ENCODE measurements at regions not wholly inside any gene's neighbourhood (a gene's known extent, or its start where the extent isn't known, plus 50 kb on each side); places are given as distances from the start of the nearest gene placed in this dataset.

DNA sequence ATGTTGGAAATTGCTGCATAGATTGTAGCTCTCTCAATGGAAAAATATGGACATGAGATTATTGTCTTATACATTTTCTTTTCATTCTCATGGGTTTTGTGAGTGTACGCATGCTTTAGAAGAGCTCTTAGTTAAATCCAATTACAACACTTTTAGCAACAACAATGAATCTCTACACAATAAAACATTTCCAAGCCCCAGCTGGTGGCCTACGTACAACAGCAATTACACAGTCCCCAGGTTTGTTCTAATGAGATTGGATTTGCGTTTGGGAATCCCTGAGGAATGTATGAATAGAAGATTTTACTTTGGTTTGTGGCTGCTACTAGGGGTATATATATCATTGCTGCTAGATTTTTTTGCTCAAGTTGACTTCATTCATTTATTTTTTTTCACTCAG, 98.6 kb downstream of the FHDC1 start:
- DNase-seq (ENCODE audit: low read depth): no peak

DNA sequence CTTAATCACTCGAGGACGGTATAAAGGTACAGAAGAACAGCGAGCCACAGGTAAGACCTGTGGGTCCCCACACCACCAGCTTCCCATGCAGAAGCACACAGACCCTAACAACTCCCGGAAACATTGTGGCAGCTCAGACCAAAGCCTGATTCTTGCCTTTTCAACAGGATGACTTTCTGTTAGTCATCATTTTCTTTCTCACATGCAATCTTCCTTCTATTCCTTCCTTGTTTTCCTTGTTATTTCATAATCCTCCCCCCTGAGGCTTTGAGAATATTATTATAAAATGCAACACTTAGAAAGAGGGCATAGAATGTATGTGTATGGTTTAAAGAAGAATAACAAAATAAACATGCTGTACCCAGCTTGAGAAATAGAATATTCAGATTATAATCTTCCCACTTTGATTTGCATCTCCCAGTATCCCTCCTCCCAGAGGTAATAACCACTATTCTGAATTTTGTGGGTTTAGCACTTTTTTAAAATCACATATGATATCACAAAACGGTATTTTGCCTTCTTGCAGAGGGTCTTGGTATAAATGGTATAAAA, 100.9 kb downstream of the FHDC1 start:
- no peak for DNase-seq (ENCODE audit: low read depth)

DNA sequence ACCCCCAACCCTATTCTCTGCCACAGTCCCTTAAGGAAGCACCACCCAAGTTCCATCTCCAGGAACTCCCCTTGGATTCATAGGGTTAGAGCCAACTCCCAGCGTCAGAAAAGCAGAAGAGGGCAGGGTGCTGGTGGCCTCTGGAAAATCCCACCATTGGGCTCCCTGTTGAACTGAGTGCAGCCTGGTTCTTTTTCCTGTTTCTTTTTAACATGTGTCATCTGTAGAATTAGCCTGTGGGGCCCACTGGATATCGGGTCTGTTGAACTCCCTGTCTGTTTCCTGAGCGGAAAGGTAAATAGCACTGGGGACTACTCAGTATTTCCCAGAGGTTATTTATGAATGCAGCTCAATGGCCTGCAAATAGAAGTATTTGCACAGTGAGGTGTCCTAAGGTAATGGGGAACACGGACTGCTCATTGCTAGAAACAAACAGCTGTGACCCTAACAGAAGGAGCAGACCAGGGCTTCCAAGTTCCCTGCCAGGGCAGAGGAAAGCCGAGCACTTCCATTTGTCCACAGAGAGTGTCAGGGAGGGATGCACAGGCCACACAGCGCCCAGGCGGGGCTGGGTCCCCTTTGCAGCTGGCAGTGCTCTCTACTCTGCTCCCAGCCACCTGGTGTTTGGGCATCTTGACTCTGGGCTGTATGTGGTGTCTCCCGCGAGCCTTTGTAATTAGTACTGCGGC, 102.6 kb downstream of the FHDC1 start:
- no peak for DNase-seq (ENCODE audit: low read depth)

DNA sequence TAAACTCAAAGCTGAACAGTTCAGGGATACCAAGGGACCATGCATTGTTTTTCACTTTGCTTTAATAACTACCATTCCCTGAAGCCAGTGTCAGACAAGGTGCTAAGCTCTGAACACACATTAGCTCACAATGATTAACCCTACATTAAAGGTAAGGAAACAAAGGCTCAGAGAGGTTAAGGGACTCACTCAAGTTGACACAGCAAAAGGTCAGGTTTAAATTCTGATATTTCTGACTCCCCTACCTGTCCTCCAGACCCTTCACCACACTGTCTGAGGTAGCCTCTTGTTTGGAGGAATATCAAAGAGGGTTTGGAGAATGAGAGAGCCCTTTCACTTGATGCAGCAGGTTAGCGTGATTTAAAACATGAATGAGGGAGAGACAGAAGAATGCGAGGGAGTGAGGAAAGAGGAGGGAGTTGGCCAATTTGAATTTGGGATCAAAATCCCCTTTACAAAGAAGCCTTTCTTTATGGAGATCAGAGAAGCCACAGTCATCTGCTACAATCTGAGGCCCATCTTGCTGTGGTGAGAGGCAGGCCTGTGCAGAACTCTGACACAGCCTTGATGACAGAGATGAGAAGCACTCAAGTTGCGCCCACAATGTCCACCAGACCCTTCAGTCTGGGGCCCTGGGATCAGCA, 103.5 kb downstream of the FHDC1 start:
- no peak for DNase-seq (ENCODE audit: low read depth)

DNA sequence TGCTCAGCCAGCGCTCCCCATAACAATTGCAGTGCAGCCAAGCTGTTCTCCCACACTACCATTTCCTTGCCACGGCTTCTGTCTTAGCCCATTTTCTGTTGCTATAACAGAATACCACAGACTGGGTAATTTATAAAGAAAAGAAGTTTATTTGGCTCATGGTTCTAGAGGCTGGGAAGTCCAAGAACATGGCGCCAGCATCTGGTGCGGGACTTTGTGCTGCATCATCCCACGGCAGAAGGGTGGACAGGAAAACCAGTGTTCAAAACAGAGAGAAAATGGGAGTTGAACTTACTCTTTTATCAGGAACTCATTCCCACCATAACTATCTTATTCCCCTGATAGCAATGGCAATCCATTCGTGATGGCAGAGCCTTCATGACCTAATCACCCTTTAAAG, 104.6 kb downstream of the FHDC1 start:
- no peak for DNase-seq (ENCODE audit: low read depth)

DNA sequence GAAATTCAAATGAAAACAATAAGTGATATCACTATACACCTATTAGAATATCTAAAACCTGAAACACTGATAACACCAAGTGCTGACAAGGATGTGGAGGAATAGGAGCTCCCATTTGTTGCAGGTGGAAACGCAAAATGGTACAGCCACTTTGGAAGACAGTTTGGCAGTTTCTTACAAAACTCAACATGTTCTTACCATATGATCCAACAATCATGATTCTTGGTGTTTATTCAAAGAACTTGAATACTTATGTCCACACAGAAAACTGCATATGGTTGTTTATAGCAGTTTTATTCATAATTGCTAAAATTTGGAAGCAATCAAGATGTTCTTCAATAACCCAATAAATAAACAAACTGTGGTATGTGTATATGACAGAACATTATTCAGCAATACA, 107.9 kb downstream of the FHDC1 start:
- no peak for DNase-seq (ENCODE audit: low read depth)

DNA sequence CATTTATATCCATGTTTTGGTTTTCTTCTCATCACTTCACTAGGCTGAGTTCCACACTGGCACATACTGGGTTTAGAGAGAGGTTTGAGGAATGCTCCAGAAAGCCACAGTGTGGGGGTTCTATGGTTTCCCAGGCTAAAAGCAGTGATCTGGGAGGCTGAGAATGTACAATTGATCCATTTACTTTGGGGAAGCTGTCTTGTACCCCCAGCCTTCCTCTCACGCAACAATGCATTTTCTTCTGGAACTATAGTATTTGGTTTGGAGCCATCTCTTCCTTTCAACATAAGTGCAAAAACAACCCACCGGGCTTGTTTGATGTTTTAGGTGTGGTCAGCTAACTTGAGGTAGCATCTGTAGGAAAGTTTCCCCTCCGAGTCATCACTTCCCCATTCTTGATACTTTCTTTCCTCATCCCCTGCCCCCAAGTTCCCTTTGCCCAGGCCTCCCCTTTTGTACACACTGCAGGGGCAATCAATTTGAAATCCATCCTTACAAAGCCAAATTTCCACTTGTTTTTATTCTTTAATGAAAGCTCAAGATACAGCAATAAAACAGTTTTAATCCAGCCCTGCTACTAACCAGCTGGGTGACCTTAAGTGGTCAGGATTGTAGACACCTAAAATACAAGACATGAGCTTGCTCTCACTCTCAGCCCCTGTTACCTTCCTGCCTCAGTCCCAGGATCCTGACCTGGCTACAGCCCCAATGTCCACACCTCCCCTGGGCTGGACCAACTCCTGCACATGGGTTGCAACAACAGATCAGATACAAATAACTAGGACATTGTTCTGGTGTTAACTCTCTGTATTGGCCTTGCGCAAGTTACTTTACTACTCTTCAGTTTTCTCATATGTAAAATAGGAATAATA, 109.2 kb downstream of the FHDC1 start:
- no peak for DNase-seq (ENCODE audit: low read depth)

DNA sequence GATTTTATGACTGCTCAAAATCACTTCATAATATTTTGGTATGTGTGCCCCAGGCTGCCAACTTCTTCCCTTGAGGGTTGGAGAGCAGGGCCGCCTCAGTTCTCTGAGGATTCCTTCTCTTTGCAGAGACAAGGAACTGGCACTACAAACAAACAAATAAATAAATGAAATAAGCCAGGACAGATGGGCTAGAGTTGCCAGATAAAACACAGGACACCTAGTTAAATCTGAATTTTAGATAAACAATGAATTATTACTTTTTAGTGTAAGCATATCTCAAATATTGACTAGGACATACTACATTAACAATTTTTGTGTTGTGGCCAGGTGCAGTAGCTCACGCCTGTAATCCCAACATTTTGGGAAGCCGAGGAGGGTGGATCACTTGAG, 122.5 kb downstream of the FHDC1 start:
- no peak for DNase-seq (ENCODE audit: low read depth)

DNA sequence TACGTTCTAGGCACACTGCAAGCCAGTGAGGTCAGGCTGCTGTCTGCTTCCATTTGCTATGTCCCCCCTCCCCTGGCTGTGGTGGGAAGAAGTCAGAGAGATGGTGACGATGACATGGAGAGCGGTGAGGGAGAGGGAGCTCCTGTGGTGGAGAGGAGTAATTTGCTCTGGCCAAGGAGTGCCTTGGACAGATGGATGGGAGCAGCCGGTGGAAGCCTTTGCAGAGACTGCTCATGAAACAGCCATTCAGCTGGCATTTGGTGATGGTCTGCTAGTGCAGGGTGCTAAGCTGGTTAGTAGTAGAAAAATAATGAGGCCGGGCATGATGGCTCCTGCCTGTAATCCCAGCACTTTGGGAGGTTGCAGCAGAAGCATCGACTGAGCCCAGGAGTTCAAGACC, 124.1 kb downstream of the FHDC1 start:
- no peak for DNase-seq (ENCODE audit: low read depth)

DNA sequence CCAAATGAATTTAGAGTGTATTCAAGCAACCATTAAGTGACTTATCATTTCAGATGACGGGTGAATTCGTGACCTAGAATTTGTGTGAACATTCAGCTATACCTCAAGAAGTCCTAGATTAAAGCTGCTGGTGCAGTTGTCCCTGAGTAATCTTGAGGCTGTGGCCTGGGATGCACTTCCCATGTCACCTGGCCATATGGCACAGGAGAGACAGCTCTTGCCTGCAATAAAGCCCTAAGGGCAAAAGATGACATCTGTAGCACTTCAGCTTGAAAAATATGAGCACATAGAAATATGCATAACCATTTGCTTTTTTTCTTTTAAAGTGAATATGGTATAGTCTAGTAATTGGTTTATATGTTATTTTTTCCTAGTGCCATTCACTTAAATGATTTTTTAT, 125.8 kb downstream of the FHDC1 start:
- no peak for DNase-seq (ENCODE audit: low read depth)

DNA sequence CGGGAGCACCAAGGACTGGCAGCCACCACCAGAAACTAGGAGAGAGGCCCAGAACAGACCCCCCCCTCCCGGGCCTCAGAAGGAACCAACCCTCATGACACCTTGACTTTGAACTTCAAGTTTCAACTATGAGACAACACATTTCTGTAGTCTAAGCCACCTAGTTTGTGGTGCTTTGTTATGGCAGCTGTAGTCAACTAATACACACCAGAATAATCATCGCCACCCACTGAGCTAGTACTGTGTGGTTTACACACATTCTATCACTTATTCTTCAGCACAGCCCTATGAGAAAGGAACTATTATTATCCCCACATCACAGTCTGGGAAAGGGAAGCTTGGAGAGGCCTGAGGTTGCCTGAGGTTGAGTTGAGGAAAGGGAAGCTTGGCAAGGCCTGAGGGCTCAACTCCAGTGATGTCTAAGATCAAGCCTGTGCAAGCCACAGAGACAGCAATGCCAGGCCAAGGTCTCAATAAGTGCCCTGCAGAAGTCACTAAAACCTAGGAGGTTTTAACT, 126.6 kb downstream of the FHDC1 start:
- DNase-seq (ENCODE audit: low read depth): no peak

DNA sequence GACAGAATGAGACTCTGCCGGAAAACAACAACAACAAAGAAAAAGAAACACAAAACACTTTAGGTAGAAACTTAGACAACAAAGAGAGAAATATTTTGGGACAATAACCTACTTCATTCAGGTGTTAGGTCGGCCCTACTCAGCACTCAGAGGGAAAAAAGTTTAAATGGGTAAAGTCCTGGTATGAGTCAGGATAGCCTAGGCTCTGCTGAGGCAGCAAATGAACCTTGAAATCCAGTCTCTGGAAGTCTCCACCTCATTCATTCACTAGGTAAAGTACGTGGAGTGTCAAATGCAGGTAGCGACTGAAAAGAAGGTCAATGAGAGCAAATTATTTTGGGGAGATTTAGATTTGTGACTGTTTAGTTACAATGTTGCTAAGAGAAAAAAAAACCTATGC, 127.4 kb downstream of the FHDC1 start:
- DNase-seq (ENCODE audit: low read depth): no peak

DNA sequence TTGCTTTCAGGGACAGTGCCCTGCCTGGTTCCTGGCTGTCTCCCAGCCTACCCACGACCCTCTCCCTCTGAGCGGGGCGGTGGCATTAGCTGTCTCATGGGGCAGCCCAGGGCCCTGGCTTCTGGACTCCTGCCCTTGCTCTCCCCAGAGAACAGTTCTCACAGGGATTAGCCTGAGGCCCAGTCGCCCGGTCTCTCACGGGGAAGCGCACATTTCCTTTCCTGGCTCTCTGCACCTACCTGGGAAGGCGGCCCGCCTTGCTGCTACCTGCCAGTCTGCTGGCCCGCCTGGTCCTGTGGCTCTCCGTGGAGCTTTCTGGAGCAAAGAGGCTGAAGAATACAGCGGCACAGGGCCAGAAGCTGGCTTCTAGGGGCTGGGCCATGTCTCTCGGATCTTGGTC, 128.4 kb downstream of the FHDC1 start:
- no peak for DNase-seq (ENCODE audit: low read depth)

DNA sequence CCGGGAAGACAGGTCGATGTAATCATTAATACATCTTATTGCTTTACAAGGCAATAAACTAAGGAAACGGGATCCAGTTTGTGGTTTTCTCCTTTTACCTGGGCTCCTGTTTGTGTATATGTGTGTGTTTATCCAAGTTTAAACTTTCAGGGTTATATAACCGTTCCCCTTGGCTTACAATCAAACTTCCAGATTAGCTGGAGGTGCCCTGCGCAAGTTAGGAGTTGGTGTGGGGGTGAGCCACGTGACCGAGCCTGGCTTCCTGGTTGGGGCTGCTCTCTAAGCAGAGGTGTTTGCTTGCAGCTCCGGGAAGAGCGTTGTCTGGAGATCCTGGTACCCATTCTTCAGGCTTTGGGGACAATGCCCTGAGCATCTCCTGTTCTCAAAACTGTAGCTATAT, 129.2 kb downstream of the FHDC1 start:
- no peak for DNase-seq (ENCODE audit: low read depth)

DNA sequence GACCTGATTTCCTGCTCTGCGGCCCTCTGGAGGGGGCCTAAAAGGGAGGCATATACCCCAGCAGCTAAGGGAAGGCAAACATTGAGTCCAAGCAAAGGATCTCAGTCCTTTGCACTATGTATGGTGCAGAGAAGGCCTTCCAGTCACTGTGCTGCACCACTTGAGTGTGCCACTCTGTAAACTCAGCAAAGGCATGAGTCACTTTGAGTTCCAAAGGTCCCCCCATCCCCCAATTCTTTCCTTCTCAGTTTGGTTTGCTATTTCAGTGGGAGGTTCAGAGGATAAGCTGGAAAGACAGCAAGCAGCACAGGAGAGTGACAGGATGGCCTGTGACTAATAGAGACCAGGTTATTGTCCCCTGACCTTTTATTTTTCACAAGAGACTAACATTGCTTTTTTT, 131.3 kb downstream of the FHDC1 start:
- DNase-seq (ENCODE audit: low read depth): no peak

DNA sequence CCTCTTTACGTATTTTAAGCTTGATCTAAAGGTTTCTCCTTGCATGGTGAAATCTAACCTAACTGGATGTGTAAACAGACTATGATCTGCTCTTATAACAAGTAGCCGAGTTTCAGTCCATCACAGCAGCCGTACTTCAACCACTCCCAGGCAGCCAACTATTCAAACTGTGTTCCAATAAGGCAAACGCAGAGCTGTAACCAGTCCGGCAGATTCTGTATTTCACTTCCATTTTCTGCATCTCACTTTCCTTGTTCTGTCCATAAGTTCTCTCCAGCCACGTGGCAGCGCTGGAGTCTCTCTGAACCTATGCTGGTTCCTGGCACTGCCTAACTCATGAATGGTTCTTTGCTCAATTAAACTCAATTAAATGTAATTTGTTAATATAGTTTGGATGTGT, 132.6 kb downstream of the FHDC1 start:
- DNase-seq (ENCODE audit: low read depth): no peak

DNA sequence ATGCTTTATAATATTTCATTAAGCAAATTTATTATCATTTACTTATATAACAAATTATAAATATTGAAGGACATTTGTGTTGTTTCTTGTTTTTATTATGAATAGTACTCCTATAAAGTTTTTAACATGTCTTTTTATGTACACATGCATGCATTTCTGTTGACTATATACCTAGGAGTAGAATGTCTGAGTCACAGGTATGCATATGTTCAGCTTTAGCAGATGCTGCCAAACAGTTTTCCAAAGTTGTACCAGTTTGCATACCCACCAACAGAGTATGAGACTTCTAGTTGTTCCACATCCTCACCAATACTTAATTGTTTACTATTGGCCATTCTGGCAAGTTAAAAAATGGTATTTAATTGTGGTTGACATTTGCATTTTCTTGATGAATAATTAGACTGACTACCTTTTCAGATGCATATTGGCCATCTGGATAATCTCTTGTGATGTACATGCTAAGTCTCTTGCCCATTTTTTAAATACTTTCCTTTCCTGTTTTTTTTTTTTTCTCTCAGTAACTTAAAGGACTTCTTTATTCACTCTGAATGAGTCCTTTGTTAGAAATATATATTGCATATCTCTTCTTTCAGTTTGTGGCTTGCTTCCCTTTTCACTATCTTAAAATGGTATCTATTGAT, 132.2 kb upstream of the TRIM2 start:
- DNase-seq (ENCODE audit: low read depth): no peak

DNA sequence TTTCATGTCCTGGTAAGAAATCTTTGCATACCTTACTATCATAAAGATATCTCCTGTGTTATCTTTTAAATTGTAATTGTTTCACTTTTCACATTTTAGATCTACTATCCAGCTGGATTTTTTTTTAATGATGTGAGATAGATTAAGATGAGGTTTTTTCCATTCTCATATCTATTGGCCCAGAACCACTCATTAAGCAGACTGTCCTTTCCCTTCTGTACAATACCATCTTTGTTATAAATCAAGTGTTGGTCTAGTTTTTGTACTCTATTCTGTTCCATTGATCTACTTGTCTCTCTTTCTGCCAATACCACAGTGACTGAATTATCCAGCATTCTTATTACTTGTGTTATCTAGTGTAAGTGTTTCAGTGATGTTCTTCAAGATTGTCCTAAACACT, 131.6 kb upstream of the TRIM2 start:
- DNase-seq (ENCODE audit: low read depth): no peak

DNA sequence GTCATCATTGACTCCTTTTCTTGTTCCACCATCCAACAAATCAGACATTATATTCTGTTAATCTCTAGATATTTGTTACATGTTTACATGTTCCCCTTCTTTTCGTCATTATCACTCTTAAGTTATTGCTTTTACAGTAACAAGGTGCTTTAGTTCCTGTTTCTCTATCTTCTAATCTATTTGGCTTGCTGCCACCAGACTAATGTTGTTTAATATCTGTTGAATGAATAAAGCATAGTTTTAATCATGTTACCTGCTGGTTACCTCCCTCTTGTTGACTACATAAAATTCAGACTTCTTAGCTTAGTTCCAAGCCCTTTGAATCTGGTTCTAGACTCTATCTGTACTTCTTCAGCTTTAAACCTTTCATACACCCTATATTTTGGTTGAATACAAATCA, 129.8 kb upstream of the TRIM2 start:
- DNase-seq (ENCODE audit: low read depth): no peak

DNA sequence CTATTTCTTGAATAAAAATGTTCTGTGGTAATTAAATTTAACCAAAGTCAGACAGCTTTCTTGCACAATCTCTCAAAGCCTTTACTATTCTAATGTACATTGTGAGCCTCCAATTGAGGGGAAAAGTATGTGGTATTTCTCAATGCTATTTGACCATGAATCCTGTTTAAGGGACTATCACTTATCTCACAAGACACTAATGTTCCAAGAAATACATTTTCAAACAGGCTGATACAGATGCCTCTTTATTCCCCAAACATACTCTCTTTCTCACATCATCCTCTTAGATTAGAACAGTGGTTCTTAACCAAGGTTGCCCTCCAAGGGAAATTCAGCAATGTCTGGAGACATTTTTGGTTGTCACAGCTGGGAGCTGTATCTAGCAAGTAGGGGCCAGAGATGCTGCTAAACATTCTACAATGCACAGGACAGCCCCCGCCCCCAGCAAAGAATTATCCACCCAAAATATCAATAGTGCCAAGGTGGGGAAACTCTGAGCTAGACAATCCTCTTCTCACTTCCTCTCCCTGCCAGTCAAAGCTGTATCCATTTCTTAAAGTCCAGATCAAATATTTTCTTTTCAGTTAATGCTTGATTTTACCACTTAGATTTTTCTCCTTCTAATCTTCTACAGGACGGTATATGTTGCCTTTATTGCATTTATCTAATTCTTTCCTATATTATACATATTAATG, 129.2 kb upstream of the TRIM2 start:
- no peak for DNase-seq (ENCODE audit: low read depth)

DNA sequence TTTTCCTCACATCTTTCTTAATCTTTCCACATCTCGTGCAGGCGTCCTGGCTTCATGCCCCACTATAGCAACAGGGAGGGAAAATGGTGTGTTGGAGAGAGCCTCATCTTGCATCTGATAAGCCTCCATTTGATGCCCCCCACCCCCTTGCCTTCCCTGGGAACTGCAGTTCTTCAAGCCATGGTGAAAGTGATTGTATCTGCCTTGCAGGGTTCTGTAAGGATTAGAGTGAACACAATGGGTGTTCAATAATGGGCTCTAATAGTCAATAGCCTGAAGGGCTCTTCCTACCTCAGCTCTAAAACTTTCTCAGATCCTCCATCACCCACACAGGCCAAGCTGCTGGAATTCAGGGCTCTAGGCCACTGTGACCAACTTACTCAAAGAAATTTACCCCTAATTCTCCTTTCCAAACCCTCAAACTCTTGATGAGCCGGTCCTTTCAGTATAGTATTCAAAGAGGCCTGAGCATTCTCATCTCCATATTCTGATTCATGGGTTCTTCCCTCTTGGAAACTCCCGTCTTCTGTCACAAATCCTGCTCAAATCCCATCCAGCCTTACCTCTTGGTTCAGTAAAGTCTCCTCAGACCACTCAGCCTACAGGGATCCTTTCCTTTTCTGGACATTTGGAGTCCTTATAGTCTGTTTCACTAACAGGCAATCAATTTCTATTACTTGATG, 128.3 kb upstream of the TRIM2 start:
- no peak for DNase-seq (ENCODE audit: low read depth)
